GM10248 (cell line): ENCODE measurements at regions not wholly inside any gene's neighbourhood (a gene's known extent, or its start where the extent isn't known, plus 50 kb on each side); places are given as distances from the start of the nearest gene placed in this dataset.
A peak's percentile ranks its signal among the peaks of the same experiment; 100 is the strongest.

ENCODE experiments used
- CTCF ChIA-PET: fragments of 300-600 bp; sonication (Branson Sonifier 250); formaldehyde crosslinking; extraction: SDS; loops from one replicate; lab custom pipeline; 2021; ENCODE audit warnings: antibody characterized with exemption; lab: Yijun Ruan, JAX
- POLR2A ChIA-PET: fragments of 350-650 bp; sonication (Branson Sonifier 250); formaldehyde crosslinking; extraction: SDS; loops from one replicate; lab custom pipeline; 2020; ENCODE audit warnings: antibody characterized with exemption; lab: Yijun Ruan, JAX
- DNase-seq: peaks from one replicate; pipeline ENCODE4 v3.0.0; 2012; ENCODE audit errors: extremely low spot score
- CTCF ChIP-seq: IDR thresholded peaks from 2 replicates; pipeline ENCODE4 v1.5.1; 2012; ENCODE audit warnings: mild to moderate bottlenecking, low read depth; ENCODE audit errors: extremely low read depth, missing control alignments, control extremely low read depth

GRCh38 chr11:87753143-87753542 lies 422.1 kb downstream of the RAB38 start:
- no peak for TF ChIP-seq CTCF
- DNase-seq: no peak
- ChIA-PET POLR2A (no interaction called here), CTCF (no interaction called here)

- ChIA-PET CTCF (no interaction called here), POLR2A (no interaction called here)
- DNase-seq: no peak
Observed at GRCh38 chr11:87743007-87743406, 432.2 kb downstream of the RAB38 start.

GRCh38 chr11:87740968-87741367 lies 434.3 kb downstream of the RAB38 start:
- TF ChIP-seq CTCF: no peak
- CTCF ChIA-PET: interaction anchor here (1.1 to 1.5 kb wide), 2 partner anchors 18 to 320 kb away, joined by 3 to 5 read pairs; no protein-coding TSS in a partner anchor
- no peak for DNase-seq
- POLR2A ChIA-PET: no interaction called here

More at GRCh38 chr11:87743007-87743406, 432.2 kb downstream of the RAB38 start:
- peak; percentile 7 for TF ChIP-seq CTCF

- TF ChIP-seq CTCF: no peak
- DNase-seq: no peak
- ChIA-PET POLR2A (no interaction called here), CTCF (no interaction called here)
Observed at GRCh38 chr11:87740451-87740850, 434.8 kb downstream of the RAB38 start.

DNA sequence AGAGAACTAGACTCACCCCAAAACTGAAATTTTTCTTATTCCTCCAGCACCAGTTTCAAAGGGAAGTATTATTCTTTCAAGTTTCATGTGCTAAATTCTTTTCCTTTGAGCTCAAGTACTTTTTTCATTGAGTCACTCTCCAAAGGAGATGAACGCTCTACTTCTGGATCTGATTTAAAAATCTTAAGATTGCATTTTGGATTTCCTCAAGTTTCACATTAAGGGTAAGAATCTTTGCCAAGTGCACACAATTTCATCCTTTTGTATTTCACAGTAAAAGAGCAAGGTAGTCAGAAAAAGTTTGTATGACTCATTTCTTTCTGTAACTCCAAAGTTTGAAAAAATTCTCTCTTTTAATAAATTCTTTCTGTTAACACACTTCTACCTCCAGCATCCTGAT lies 435.5 kb downstream of the RAB38 start:
- CTCF ChIA-PET: no interaction called here
- DNase-seq: no peak
- no peak for TF ChIP-seq CTCF
- POLR2A ChIA-PET: no interaction called here

GRCh38 chr11:87739261-87739660 lies 436.0 kb downstream of the RAB38 start:
- CTCF ChIA-PET: no interaction called here

More at GRCh38 chr11:87739261-87739660, 436.0 kb downstream of the RAB38 start:
- POLR2A ChIA-PET: no interaction called here
- no peak for TF ChIP-seq CTCF
- DNase-seq: no peak
